ENCODE measurements at regions not wholly inside any gene's neighbourhood (a gene's known extent, or its start where the extent isn't known, plus 50 kb on each side); places are given as distances from the start of the nearest gene placed in this dataset.

GRCh38 chr3:113086560-113087461 is 96.0 kb downstream of the GTPBP8 start:
- no peak for DNase-seq
- H3K27ac ChIP-seq (ENCODE audit: low read length), result no peak overlapping the region
- no peaks in the 10 kb centered on the region for H3K4me1 ChIP-seq (ENCODE audit: low read length)
- no peak overlapping the region for H2AFZ ChIP-seq (ENCODE audit: low read length)
- H3K79me2 ChIP-seq (ENCODE audit: low read length), result no peaks in the 10 kb centered on the region
- no peaks in the 10 kb centered on the region for H3K27me3 ChIP-seq (ENCODE audit: low read length)
- H4K20me1 ChIP-seq (ENCODE audit: insufficient read depth, low read depth, low read length), result no peaks in the 10 kb centered on the region
- H3K9ac ChIP-seq (ENCODE audit: low read length), result no peak overlapping the region
- no peaks in the 10 kb centered on the region for H3K9me3 ChIP-seq (ENCODE audit: low read length)
- H3K4me2 ChIP-seq (ENCODE audit: low read depth, low read length, poor library complexity, severe bottlenecking), result no peak overlapping the region
- H3K36me3 ChIP-seq (ENCODE audit: insufficient read depth, low read length), result no peaks in the 10 kb centered on the region
- no peak overlapping the region for H3K4me3 ChIP-seq (ENCODE audit: low read length)
- no peaks in the 10 kb centered on the region for H3K9me2 ChIP-seq (replicated peaks; ENCODE audit: insufficient read depth, low read length)

GRCh38 chr3:113088616-113089015 is 97.8 kb downstream of the GTPBP8 start:
- Histone ChIP-seq H3K27ac (ENCODE audit: low read length) (no peak overlapping the region), H3K4me1 (ENCODE audit: low read length) (no peaks in the 10 kb centered on the region), H4K20me1 (ENCODE audit: insufficient read depth, low read depth, low read length) (no peaks in the 10 kb centered on the region), H3K36me3 (ENCODE audit: insufficient read depth, low read length) (no peaks in the 10 kb centered on the region), H2AFZ (ENCODE audit: low read length) (no peak overlapping the region), H3K27me3 (ENCODE audit: low read length) (no peaks in the 10 kb centered on the region), H3K9me2 (replicated peaks; ENCODE audit: insufficient read depth, low read length) (no peaks in the 10 kb centered on the region), H3K9ac (ENCODE audit: low read length) (no peak overlapping the region), H3K9me3 (ENCODE audit: low read length) (no peaks in the 10 kb centered on the region), H3K79me2 (ENCODE audit: low read length) (no peaks in the 10 kb centered on the region), H3K4me2 (ENCODE audit: low read depth, low read length, poor library complexity, severe bottlenecking) (no peak overlapping the region), H3K4me3 (ENCODE audit: low read length) (no peak overlapping the region)
- DNase-seq, result no peak

- no peaks in the 10 kb centered on the region for H4K20me1 ChIP-seq (ENCODE audit: insufficient read depth, low read depth, low read length)
- DNase-seq, result no peak
Measured at GRCh38 chr3:113091417-113091816, 100.6 kb downstream of the GTPBP8 start.

GRCh38 chr3:113092746-113093145 is 102.0 kb downstream of the GTPBP8 start:
- Histone ChIP-seq H3K36me3 (ENCODE audit: insufficient read depth, low read length) (no peaks in the 10 kb centered on the region), H3K4me2 (ENCODE audit: low read depth, low read length, poor library complexity, severe bottlenecking) (no peak overlapping the region), H3K4me3 (ENCODE audit: low read length) (no peak overlapping the region), H3K9me3 (ENCODE audit: low read length) (no peaks in the 10 kb centered on the region), H2AFZ (ENCODE audit: low read length) (no peak overlapping the region), H3K9ac (ENCODE audit: low read length) (no peak overlapping the region), H4K20me1 (ENCODE audit: insufficient read depth, low read depth, low read length) (no peaks in the 10 kb centered on the region), H3K27me3 (ENCODE audit: low read length) (no peaks in the 10 kb centered on the region), H3K9me2 (replicated peaks; ENCODE audit: insufficient read depth, low read length) (no peaks in the 10 kb centered on the region), H3K79me2 (ENCODE audit: low read length) (no peaks in the 10 kb centered on the region), H3K27ac (ENCODE audit: low read length) (no peak overlapping the region), H3K4me1 (ENCODE audit: low read length) (no peaks in the 10 kb centered on the region)
- no peak for DNase-seq

More at GRCh38 chr3:113091417-113091816, 100.6 kb downstream of the GTPBP8 start:
- no peak overlapping the region for H2AFZ ChIP-seq (ENCODE audit: low read length)
- H3K27me3 ChIP-seq (ENCODE audit: low read length), result no peaks in the 10 kb centered on the region
- no peaks in the 10 kb centered on the region for H3K9me2 ChIP-seq (replicated peaks; ENCODE audit: insufficient read depth, low read length)
- H3K79me2 ChIP-seq (ENCODE audit: low read length), result no peaks in the 10 kb centered on the region
- no peak overlapping the region for H3K9ac ChIP-seq (ENCODE audit: low read length)
- H3K4me1 ChIP-seq (ENCODE audit: low read length), result no peaks in the 10 kb centered on the region
- H3K9me3 ChIP-seq (ENCODE audit: low read length), result no peaks in the 10 kb centered on the region
- no peak overlapping the region for H3K4me3 ChIP-seq (ENCODE audit: low read length)
- H3K4me2 ChIP-seq (ENCODE audit: low read depth, low read length, poor library complexity, severe bottlenecking), result no peak overlapping the region
- no peak overlapping the region for H3K27ac ChIP-seq (ENCODE audit: low read length)
- no peaks in the 10 kb centered on the region for H3K36me3 ChIP-seq (ENCODE audit: insufficient read depth, low read length)

- H3K27ac ChIP-seq (ENCODE audit: low read length), result no peak overlapping the region
- H3K79me2 ChIP-seq (ENCODE audit: low read length), result no peaks in the 10 kb centered on the region
- no peak overlapping the region for H3K4me3 ChIP-seq (ENCODE audit: low read length)
- no peaks in the 10 kb centered on the region for H3K36me3 ChIP-seq (ENCODE audit: insufficient read depth, low read length)
- H2AFZ ChIP-seq (ENCODE audit: low read length), result no peak overlapping the region
- no peaks in the 10 kb centered on the region for H3K4me1 ChIP-seq (ENCODE audit: low read length)
- no peaks in the 10 kb centered on the region for H3K9me2 ChIP-seq (replicated peaks; ENCODE audit: insufficient read depth, low read length)
- H3K9ac ChIP-seq (ENCODE audit: low read length), result no peak overlapping the region
- H3K27me3 ChIP-seq (ENCODE audit: low read length), result no peaks in the 10 kb centered on the region
- H3K4me2 ChIP-seq (ENCODE audit: low read depth, low read length, poor library complexity, severe bottlenecking), result no peak overlapping the region
- H3K9me3 ChIP-seq (ENCODE audit: low read length), result no peaks in the 10 kb centered on the region
- no peak for DNase-seq
- H4K20me1 ChIP-seq (ENCODE audit: insufficient read depth, low read depth, low read length), result no peaks in the 10 kb centered on the region
Measured at GRCh38 chr3:113094337-113095221, 103.8 kb downstream of the GTPBP8 start.

- no peaks in the 10 kb centered on the region for H3K9me2 ChIP-seq (replicated peaks; ENCODE audit: insufficient read depth, low read length)
- no peaks in the 10 kb centered on the region for H3K27me3 ChIP-seq (ENCODE audit: low read length)
- no peaks in the 10 kb centered on the region for H4K20me1 ChIP-seq (ENCODE audit: insufficient read depth, low read depth, low read length)
- H3K36me3 ChIP-seq (ENCODE audit: insufficient read depth, low read length), result no peaks in the 10 kb centered on the region
- no peaks in the 10 kb centered on the region for H3K9me3 ChIP-seq (ENCODE audit: low read length)
- H3K79me2 ChIP-seq (ENCODE audit: low read length), result no peaks in the 10 kb centered on the region
- H3K4me3 ChIP-seq (ENCODE audit: low read length), result no peak overlapping the region
- no peaks in the 10 kb centered on the region for H3K4me1 ChIP-seq (ENCODE audit: low read length)
- no peak overlapping the region for H3K4me2 ChIP-seq (ENCODE audit: low read depth, low read length, poor library complexity, severe bottlenecking)
- H2AFZ ChIP-seq (ENCODE audit: low read length), result no peak overlapping the region
- H3K27ac ChIP-seq (ENCODE audit: low read length), result no peak overlapping the region
- H3K9ac ChIP-seq (ENCODE audit: low read length), result no peak overlapping the region
- no peak for DNase-seq
Measured at GRCh38 chr3:113096188-113096892, 105.6 kb downstream of the GTPBP8 start.

- no peak overlapping the region for H2AFZ ChIP-seq (ENCODE audit: low read length)
- H3K36me3 ChIP-seq (ENCODE audit: insufficient read depth, low read length), result no peaks in the 10 kb centered on the region
- H3K4me2 ChIP-seq (ENCODE audit: low read depth, low read length, poor library complexity, severe bottlenecking), result no peak overlapping the region
- H3K9me3 ChIP-seq (ENCODE audit: low read length), result no peaks in the 10 kb centered on the region
- H3K4me3 ChIP-seq (ENCODE audit: low read length), result no peak overlapping the region
- H3K9ac ChIP-seq (ENCODE audit: low read length), result no peak overlapping the region
- H4K20me1 ChIP-seq (ENCODE audit: insufficient read depth, low read depth, low read length), result no peaks in the 10 kb centered on the region
- no peaks in the 10 kb centered on the region for H3K9me2 ChIP-seq (replicated peaks; ENCODE audit: insufficient read depth, low read length)
- H3K27me3 ChIP-seq (ENCODE audit: low read length), result no peaks in the 10 kb centered on the region
- H3K4me1 ChIP-seq (ENCODE audit: low read length), result no peaks in the 10 kb centered on the region
- DNase-seq, result no peak
- H3K79me2 ChIP-seq (ENCODE audit: low read length), result no peaks in the 10 kb centered on the region
- no peak overlapping the region for H3K27ac ChIP-seq (ENCODE audit: low read length)
Measured at GRCh38 chr3:113097960-113098447, 107.2 kb downstream of the GTPBP8 start.
